Activated CD4-positive, CD25-positive, alpha-beta regulatory T cell treated with anti-CD3 and anti-CD28 coated beads, Interleukin-2, amount 50 U/mL, for 24 hours (primary cell): ENCODE measurements at regions not wholly inside any gene's neighbourhood (a gene's known extent, or its start where the extent isn't known, plus 50 kb on each side); places are given as distances from the start of the nearest gene placed in this dataset.
A peak's percentile ranks its signal among the peaks of the same experiment; 100 is the strongest.
"Not testable (repeated sequence)": the region's sequence is repeated elsewhere in the genome, so short reads cannot be mapped to it uniquely, and the experiment has no call there.

Source experiments
- ATAC-seq, 2 donors: fragments of 150-1000 bp; cut with Tn5 transposase; one replicate each; pipeline ENCODE4 v1.10.0; 2021; ENCODE audit warnings: mild to moderate bottlenecking in 1 of 2, moderate library complexity in 1 of 2

DNA sequence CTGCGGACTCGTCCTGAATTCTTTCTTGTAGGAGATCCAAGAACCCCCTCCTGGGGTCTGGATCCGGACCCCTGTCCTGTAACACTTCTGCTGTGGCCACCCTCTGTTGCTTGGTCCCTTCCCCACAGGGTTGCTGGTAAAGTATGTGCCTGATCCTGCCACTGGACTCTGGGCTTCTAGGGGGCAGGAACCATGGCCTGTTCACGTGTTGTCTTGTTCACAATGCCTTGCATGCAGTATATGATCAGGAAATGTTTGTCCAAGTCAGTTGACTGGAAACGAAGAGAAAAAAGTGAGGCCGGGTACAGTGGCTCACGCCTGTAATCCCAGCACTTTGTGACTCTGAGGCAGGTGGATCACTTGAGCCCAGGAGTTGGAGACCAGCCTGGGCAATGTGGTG, 139.3 kb upstream of the ALDH1B1 start:
- ATAC-seq = no peak

DNA sequence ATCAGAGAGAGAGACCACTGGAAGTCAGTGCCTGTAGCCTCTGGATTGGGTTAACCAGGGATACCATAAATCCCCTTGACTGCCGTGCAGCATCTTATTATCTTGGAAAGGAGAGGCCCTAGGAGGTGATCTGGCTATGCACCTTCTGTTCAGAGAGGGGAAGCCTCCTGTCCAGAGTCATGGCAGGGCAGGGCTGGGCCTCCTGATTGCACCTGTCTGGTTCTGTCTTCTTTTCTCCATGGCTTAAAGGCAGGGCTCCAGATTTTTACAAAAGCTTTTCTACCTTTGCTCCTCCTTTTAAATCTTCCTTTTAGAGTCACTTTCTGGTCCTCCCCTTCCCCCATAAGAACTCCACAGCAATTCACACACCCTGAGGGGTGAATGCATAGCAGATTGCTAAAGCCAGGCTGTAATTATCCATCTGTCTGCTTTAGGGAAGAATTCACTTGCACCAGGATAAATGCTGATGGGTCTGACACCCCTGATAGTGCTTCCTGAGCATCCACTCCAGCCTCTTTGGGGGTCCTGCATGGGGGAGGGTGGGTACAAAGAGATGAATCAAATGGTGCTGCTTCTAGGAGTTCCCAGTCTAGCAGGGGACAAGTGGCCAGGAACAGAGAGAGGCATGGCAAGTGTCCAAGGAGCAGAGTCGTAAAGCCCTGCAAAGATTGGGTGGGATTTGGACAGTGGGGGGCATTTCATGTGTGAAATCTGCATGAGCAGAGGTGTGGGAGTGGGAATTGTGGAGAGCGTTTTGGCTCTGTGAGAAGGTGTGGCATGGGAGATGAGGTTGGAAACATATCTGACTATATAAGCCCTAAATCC, 141.3 kb upstream of the ALDH1B1 start:
- ATAC-seq = no peak

DNA sequence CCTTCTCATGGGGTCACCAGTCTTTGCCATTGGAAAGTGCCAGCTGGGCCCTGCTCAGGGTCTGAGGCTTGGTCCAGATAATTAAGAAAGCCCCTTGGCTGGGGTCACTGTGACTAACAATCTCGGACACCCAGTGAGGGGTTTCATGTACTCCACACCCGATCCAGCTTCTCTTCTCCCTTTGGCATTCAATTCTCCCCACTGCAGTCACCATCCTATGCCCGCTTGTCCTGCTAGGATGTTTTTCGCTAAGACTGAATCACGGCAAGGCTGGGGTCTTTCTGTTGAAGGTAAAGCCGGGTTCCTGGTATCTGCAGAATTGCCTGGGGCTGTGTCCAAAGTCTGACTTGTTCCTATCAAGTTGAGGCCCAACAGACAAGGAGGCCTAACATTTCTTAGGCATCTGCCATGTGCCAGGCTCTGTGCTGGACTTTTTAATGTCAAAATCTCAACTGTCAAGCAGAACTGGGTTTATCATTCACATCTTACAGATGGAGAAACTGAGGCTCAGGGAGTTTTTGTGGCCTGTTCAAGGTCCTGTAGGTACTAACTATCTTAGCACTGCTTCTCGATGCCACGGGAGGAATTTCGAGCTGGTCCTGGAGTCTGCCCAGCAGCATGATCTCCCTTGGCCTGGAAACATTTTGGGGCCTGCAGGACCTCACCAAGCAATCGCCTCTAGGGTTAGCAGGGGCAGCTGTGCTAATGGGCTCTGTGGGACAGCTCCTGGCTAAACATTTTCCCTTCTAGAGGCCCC, 142.0 kb upstream of the ALDH1B1 start:
- no peak for ATAC-seq

DNA sequence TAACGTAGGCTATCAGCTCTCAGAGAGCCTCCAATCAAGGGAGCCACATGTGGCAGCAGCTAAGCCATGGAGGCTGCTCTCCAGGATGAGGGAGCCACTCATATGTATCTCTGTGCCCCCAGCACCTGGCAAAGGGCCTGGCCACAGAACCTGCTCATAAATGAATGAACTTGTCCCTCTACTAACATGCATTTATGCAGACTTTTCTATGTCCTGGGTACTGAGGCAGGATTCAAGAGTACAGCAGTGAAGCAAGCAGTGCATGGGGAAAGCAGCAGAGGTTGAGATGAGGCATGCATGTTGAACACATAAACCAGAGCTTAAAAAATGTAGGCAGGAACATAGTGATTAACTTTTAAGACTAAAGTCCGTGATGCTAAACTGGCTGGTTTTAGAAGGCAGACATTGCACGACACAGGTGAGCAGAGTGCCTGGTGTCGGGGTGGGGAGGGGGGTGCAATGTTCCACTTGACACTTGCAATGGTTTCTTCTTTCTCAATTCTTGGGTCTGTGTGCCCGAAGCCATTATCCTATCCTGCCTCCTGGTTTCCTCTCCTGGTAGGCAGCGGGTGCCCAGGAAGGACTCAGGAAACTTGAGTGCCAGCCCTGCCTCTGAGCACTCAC, 142.8 kb upstream of the ALDH1B1 start:
- no peak for ATAC-seq

DNA sequence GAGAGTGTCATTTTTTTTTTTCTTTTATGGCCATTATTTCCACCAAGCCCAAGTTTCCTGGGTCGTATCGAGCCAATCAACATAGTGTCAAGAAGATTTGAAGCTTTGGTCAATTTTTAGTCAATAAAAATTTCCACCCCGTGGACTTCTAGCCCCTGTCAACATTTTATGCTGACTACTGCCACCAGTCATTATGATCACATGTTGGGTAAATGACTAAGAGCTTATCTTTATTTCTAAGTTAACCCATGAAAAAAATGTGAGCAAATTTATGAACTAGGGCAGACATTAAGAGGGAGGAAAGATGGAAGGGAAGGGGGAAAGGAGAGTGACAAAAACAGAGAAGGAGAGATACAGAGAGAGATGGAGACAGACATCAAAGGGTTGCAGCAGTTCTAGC, 143.5 kb upstream of the ALDH1B1 start:
- no peak for ATAC-seq

DNA sequence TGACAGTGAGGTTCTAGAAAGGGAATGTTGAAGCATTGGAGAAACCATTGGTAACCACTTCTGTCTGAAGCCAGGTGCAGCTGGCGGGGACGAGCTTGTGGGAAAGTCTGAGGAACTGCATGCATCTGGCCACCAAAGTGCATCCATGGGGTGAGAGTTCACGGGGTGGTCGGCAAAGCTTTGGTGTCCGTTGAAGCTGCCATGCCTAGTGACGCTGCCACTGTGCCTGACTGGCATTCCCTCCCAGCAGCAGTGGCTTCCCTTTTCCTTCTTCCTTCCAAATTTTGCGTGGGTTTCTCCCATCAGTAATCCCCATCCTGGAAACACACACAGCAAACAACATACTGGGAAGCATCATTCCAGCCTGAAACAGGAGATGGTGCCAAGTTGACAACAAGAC, 145.7 kb upstream of the ALDH1B1 start:
- no peak for ATAC-seq

DNA sequence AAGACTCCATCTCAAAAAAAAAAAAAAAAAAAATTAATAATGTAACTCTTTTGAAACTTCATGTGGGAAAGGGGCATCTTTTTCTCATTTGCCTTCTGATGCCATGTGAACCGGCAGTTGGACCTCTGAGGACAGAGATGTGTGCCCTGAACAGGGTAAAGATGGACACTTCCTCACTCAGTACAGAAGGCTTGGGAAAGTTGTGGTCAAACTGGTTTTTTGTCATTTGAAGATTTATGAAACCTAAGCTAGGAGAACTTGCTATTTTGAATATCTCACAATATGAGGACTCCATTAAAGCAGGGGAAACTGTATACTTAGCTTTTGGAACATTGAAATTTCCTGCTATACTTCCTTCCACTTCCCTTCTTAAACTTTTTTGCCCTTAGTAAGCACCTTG, 147.5 kb upstream of the ALDH1B1 start:
- ATAC-seq = no peak

DNA sequence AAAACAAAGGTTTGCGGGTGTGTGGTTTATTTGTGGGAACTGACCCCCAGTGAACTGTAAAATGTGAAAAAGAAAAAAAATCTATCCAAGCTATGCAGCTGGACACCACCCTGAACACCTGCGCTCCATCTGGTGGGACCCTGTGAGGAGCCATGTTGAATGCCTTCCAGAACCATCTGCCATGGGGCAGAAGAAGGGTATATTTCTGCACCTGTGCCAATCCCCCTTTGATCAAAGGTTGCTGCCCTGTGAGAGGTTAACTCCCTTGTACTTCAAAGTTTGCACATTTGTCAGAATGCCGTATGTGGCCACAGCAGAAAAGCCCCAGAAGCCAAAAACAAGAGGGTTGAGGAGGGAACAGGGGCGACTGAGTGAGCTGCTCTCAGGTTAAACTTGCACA, 148.5 kb upstream of the ALDH1B1 start:
- no peak for ATAC-seq

DNA sequence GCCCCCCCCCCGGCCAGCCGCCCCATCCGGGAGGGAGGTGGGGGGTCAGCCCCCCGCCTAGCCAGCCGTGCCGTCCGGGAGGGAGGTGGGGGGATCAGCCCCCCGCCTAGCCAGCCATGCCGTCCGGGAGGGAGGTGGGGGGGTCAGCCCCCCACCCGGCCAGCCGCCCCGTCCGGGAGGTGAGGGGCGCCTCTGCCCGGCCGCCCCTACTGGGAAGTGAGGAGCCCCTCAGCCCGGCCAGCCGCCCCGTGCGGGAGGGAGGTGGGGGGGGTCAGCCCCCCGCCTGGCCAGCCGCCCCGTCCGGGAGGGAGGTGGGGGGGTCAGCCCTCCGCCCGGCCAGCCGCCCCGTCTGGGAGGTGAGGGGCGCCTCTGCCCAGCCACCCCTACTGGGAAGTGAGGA, 150.4 kb upstream of the ALDH1B1 start:
- ATAC-seq = not testable (repeated sequence)

DNA sequence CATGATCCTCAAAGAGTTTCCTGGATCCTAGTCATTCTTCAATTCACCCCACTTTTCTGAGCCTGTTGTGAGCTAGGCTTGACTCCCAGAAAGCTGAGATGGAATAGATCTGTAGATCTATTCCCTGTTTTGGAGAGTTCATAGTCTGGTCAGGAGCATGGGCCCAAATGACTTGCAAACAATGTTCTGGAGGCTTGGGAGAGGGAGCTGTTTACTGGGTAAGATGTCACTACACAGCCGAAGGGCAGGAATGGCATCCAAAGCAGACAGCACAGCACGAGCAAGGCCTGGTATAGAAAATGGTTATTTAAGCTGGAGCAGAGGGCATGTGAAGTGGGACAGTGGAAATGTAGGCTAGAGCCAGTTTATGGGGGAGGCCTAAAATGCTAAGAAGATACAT, 152.5 kb upstream of the ALDH1B1 start:
- no peak for ATAC-seq

DNA sequence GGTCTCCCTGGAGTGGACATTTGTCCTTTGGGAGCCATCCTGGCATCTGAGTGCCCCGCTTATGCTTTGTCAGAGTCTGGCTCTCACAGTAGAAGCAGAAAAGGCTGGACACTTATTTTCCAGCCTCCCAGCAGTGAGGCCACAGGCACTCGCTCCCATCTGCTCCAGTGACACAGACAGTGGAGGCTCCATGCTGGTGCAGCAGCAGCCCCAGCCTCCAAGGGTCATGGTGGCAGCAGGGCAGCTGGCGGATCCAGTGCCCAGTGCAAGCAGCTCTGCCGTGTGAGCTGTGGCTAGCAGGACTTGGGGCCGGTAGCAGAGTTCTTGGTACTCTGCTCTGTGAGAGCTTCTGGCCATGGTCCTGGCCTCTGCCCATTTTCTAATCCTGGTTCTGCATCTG, 157.3 kb upstream of the ALDH1B1 start:
- no peak for ATAC-seq

DNA sequence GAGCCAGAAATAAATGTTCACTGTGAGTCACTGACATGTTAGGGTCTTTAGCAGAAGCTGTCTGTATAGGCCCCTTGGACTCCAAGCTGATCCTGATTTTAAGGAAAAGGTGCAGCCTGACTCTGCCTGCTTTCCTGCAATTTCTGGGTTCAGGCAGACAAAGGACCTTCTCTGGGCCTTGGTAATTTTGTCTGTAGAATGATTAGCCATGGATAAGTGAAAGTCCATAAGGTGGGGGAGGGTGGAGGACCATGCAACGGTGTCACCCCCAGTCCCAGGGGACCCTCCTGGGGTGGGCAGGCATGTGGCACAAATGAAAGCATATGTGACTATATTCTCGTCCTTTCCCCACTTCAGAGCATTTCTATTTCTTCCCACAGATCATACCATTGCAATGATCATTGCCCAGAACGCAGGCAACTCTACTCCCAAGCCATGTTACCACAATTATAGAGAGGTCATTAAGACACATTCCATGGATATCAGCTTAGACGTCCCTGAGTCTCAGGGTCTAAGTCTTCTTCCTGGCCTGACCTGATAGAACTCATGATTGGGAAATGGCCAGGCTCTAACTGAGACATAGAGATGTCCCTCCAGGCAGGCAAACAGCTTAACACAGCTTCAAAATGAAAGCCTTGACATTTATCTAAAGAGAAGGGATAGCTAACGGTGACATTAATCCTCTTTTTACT, 157.9 kb upstream of the ALDH1B1 start:
- no peak for ATAC-seq

DNA sequence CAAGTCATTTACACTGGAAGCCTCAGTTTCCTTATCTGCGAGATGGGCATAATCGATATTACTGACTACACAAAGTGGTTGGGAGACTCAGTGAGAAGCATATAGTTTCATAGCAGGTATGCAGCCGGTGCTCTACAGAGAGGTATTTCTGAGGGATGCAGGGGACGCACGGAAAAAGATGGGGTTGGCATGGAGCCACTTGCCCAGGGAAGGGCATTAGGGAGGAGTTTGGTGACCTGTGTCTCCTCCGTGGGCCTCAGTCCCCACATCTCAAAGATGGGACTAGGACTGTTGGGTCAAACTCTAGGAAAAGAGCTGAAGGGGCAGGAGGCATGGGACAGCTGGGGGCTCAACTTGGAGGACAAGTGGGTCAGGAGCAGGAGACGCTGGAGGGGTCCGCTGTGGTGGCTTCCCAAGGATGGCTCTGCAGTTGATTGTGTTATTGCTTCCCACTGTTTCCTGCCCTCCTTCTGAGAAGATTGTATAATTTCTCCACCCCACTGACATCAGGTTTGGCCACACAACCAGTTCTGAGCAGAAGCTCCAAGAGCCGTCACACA, 158.6 kb upstream of the ALDH1B1 start:
- no peak for ATAC-seq

DNA sequence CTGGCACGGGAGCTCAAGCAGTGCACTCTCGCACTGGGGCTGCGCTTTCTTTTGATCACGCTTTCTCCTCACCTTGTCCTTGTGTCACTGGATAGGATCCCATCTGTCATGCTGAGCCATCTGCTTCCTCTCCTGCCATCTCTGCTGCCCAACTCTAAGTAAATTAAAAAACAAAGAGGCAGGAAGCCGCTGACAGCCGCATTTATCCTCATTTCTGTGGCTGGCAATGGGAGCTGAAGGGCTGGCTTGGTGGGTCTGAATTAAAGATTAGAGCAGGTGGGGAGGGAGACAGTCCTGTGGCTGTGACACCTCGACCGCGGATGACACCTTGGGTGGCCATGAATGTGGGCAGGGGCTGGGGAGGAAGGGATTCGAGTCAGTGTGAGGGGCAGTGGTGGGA, 159.2 kb upstream of the ALDH1B1 start:
- ATAC-seq = no peak

DNA sequence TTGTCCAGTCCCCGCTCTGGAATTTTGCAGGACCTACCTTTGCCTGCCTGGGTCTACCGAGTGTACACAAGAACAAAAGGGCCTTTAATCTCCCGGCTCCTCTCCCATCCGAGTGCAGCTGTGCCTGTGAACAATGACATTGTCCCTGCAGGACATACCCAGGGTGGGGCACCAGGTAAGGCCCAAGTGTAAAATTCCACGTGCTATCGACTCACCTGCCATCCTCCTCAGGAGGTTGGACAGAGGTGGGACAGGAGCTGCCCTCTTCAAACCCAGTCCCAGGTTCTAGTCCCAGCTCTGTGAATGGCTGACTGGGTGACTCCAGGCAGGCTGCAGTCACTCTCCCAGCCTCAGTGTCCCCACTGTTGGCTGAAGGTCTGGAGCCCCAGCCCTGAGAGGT, 159.6 kb upstream of the ALDH1B1 start:
- ATAC-seq = no peak

DNA sequence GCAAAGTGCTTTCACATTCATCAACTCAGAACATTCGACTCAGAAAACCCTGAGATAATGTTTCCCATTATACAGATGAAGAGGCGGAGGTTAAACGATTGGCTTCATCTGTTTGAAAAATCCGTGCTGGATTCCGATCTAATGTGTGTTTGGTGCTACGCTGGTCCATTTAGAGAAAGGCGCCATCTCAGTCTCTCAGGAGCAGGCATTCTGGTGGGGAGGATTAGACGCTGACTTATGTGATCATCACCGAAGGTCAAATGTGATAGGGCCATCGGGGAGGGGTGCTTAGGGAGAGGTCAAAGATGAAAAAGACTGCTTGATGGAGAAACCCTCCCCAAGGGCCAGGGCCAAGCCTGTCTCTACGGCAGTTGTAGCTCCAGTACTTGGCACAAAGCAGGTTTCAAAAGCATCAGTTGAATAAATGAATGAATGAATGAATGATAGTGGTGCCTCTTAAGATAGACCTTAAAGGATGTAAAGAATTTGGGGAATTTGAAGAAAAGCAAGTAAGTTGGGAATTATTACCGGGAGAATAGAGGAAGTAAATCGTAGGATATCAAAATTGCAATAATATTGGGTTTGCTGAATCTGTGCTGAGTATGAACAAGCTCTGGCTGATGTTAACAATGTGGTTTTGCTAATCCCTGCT, 160.6 kb upstream of the SHB start:
- ATAC-seq = no peak

DNA sequence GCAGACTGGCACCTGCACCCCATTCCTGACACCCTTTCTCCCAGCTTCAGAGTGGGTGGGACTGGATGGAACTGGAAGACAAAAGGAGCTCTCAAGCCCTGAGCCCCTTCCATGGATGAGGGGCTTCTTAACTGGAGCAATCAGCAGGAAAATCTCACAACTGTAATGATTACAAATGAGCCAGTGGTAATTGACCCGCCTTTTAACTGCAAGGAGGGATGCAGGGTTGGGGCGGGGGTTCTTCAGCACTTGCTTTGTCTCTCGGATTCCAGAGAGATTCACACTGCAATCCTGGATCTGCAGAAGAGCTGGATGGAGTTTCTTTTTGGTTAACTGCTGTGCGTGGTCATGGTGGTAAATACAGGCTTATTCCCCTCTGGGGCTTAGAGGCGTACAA, 160.1 kb upstream of the SHB start:
- ATAC-seq = no peak

DNA sequence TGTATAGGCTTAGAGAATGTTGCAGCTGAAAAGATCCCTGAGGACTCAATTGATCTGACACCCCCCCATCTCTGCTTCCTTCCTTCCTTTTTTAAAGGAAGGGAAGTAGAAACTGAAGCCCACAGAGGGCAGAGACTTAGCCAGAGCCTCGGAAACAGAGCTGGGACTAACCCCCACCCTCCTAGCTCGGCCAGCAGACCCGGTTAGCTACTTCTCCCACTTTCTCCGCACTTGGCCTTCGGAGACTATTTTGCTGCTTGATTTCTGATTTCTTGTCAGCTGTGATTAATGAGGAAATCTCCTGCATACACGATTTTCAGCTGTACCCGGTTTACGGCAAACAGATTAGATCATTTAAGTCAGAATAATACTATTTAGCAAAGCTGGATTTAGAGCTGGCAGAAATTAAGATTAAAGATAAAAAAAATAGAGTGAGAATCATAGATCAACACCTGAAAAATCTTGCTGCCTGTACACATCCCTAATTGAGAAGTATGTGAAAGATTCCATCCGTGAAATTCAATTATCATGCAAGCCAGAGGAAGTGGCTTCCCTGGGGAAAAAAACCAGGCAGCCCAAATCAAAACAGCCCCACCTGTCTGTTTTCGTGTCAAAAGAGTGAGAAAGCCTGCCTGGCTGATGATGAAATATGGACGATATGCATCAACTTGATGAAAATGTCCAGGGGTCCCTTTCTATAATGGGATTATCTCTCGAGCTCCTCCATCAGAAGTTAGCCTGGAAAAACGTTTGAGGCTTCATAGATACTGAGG, 159.5 kb upstream of the SHB start:
- no peak for ATAC-seq

DNA sequence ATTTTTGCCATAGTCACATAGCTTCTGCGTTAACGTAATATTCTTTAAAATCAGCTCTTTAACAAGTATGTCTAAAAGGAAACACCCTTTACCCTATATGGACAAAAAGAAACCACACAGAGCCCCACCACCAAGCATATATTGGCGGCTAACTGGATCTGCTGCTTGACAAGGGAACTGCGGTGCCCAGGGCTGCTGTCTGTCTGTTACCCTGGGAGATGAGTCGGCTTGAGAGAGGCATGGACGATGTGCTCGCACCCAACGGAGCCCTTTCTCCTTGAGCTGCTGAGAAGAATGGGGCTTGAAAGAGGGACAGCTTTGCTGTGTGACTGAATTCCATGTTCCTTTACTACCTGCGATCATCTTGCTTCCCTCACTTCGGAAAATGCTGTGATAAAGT, 158.6 kb upstream of the SHB start:
- ATAC-seq = no peak

DNA sequence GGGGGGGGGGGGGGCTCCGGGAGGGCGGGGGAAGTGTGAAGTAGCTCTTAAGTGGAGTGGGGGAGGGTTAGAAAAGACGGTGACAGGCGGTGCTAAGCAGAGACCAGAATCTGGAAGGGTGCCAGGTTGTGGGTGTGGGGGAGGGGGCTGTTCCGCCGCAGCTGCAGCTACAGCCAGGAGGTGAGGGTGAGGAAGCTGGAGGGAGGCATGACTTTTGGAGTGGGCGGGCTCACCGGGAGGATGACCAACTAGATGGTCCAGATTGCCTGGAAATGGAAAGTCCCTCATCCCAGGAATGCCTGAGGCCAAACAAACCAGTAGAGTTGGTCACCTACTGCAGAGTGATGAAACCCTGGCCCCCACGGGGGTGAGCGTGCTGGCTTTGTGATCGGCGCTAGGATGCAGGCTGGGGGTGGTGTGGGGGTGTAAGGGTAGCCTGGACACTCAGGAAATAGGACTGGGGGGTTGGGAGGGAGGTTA, 158.1 kb upstream of the SHB start:
- ATAC-seq = peak in 1 of 2 donors; percentile 53

DNA sequence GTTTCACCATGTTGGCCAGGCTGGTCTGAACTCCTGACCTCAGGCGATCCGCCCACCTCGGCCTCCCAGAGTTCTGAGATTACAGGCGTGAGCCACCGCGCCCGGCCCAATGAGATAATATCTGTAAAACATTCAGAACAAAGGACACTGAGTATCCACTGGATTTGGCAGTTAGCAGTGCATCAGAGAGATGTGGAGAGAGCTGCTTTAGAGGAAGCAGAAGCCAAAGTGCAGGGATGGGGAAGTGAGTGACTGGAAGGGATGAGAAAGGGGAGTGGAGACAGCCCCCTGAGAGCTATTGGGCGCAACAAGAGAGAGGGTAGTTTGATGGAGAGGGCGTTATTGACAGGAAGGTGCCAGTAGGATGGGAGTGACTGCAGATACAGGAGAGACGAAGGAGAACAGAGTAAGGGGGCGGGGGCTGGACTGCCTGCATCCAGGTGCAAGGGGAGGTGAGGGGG, 157.5 kb upstream of the SHB start:
- ATAC-seq = no peak
